Subcutaneous abdominal adipose tissue (tissue), 5 donors: ENCODE measurements at regions not wholly inside any gene's neighbourhood (a gene's known extent, or its start where the extent isn't known, plus 50 kb on each side); places are given as distances from the start of the nearest gene placed in this dataset.
A peak's percentile ranks its signal among the peaks of the same experiment; 100 is the strongest.

Source experiments
- H3K27ac ChIP-seq: one replicate; pipeline ENCODE4 v1.7.0; 2013; ENCODE audit warnings: low read depth, mild to moderate bottlenecking, inconsistent platforms, low read length, moderate library complexity
- H3K27me3 ChIP-seq, 5 donors: one replicate each; pipeline ENCODE4 v1.7.0; 2013; ENCODE audit warnings: low read length in 5 of 5, inconsistent platforms in 1 of 5; ENCODE audit not compliant: control insufficient read depth in 5 of 5, insufficient read depth in 4 of 5
- H3K36me3 ChIP-seq, 5 donors: one replicate each; pipeline ENCODE4 v1.7.0; 2013; ENCODE audit warnings: low read length in 5 of 5; ENCODE audit not compliant: control insufficient read depth in 5 of 5, insufficient read depth in 5 of 5
- H3K4me1 ChIP-seq, 5 donors: one replicate each; pipeline ENCODE4 v1.7.0; 2013; ENCODE audit warnings: low read length in 5 of 5, mild to moderate bottlenecking in 3 of 5, moderate library complexity in 1 of 5; ENCODE audit not compliant: control insufficient read depth in 5 of 5, insufficient read depth in 5 of 5
- H3K4me3 ChIP-seq, 5 donors: one replicate each; pipeline ENCODE4 v1.7.0; 2013; ENCODE audit warnings: low read length in 5 of 5, low read depth in 1 of 5
- H3K9ac ChIP-seq, 5 donors: one replicate each; pipeline ENCODE4 v1.7.0; 2013; ENCODE audit warnings: low read length in 5 of 5, mild to moderate bottlenecking in 4 of 5, moderate library complexity in 3 of 5
- H3K9me3 ChIP-seq, 5 donors: one replicate each; pipeline ENCODE4 v1.7.0; 2013; ENCODE audit warnings: low read length in 5 of 5; ENCODE audit not compliant: control insufficient read depth in 5 of 5
- donor health status: healthy.
- donor health status: healthy.
- donor health status: healthy.
- donor health status: healthy.
- donor health status: healthy.

- H3K36me3 ChIP-seq: no peaks in the 10 kb centered on the region
- H3K27ac ChIP-seq: peak overlapping the region; percentile 67
- H3K27me3 ChIP-seq: no peaks in the 10 kb centered on the region
- no peaks in the 10 kb centered on the region for H3K9me3 ChIP-seq
- no peak overlapping the region for H3K4me3 ChIP-seq
- peak overlapping the region in 1 of 5 donors; percentile 11 for H3K9ac ChIP-seq
- peaks cover 0 to 35% (median 16%) of the 10 kb centered on the region in 5 donors for H3K4me1 ChIP-seq
Measured at GRCh38 chr18:56139792-56140254, 498.6 kb downstream of the TXNL1 start.

GRCh38 chr18:56139372-56139771, 499.0 kb downstream of the TXNL1 start:
- H3K9me3 ChIP-seq: no peaks in the 10 kb centered on the region
- H3K9ac ChIP-seq: no peak overlapping the region
- no peak overlapping the region for H3K4me3 ChIP-seq
- H3K4me1 ChIP-seq: peaks cover 0 to 35% (median 16%) of the 10 kb centered on the region in 5 donors
- H3K27ac ChIP-seq: peak overlapping the region; percentile 67
- H3K36me3 ChIP-seq: no peaks in the 10 kb centered on the region
- H3K27me3 ChIP-seq: no peaks in the 10 kb centered on the region

- Histone ChIP-seq H3K36me3 (no peaks in the 10 kb centered on the region), H3K27me3 (no peaks in the 10 kb centered on the region), H3K4me1 (peaks cover 0 to 25% (median 16%) of the 10 kb centered on the region in 5 donors), H3K9ac (no peak overlapping the region), H3K27ac (no peak overlapping the region), H3K4me3 (no peak overlapping the region), H3K9me3 (no peaks in the 10 kb centered on the region)
Measured at GRCh38 chr18:56136105-56136504, 502.3 kb downstream of the TXNL1 start.

- no peaks in the 10 kb centered on the region for H3K9me3 ChIP-seq
- no peak overlapping the region for H3K4me3 ChIP-seq
- H3K27me3 ChIP-seq: no peaks in the 10 kb centered on the region
- H3K4me1 ChIP-seq: peaks cover 4 to 15% (median 12%) of the 10 kb centered on the region in 5 donors
- H3K9ac ChIP-seq: no peak overlapping the region
- no peaks in the 10 kb centered on the region for H3K36me3 ChIP-seq
- no peak overlapping the region for H3K27ac ChIP-seq
Measured at GRCh38 chr18:56130481-56130880, 507.9 kb downstream of the TXNL1 start.

GRCh38 chr18:56128153-56128791, 510.1 kb downstream of the TXNL1 start:
- Histone ChIP-seq H3K4me3 (no peak overlapping the region), H3K36me3 (no peaks in the 10 kb centered on the region), H3K4me1 (peaks cover 4 to 15% (median 12%) of the 10 kb centered on the region in 5 donors), H3K9me3 (no peaks in the 10 kb centered on the region), H3K27ac (no peak overlapping the region), H3K9ac (no peak overlapping the region), H3K27me3 (no peaks in the 10 kb centered on the region)

- Histone ChIP-seq H3K27me3 (no peaks in the 10 kb centered on the region), H3K4me1 (peaks cover 4 to 15% (median 12%) of the 10 kb centered on the region in 5 donors), H3K36me3 (no peaks in the 10 kb centered on the region), H3K27ac (no peak overlapping the region), H3K9ac (no peak overlapping the region), H3K9me3 (no peaks in the 10 kb centered on the region), H3K4me3 (no peak overlapping the region)
Measured at GRCh38 chr18:56127322-56128099, 510.9 kb downstream of the TXNL1 start.

- Histone ChIP-seq H3K9ac (no peak overlapping the region), H3K27ac (no peak overlapping the region), H3K4me1 (peaks cover 4 to 15% (median 12%) of the 10 kb centered on the region in 5 donors), H3K27me3 (no peaks in the 10 kb centered on the region), H3K36me3 (no peaks in the 10 kb centered on the region), H3K9me3 (no peaks in the 10 kb centered on the region), H3K4me3 (no peak overlapping the region)
Measured at GRCh38 chr18:56124186-56124585, 514.2 kb downstream of the TXNL1 start.

- Histone ChIP-seq H3K9ac (no peak overlapping the region), H3K36me3 (no peaks in the 10 kb centered on the region), H3K9me3 (no peaks in the 10 kb centered on the region), H3K4me3 (no peak overlapping the region), H3K4me1 (peaks cover 0 to 4% (median 0%) of the 10 kb centered on the region in 5 donors), H3K27me3 (no peaks in the 10 kb centered on the region), H3K27ac (no peak overlapping the region)
Measured at GRCh38 chr18:56121669-56122068, 516.7 kb downstream of the TXNL1 start.

- no peak overlapping the region for H3K27ac ChIP-seq
- no peaks in the 10 kb centered on the region for H3K27me3 ChIP-seq
- no peak overlapping the region for H3K4me3 ChIP-seq
- H3K36me3 ChIP-seq: no peaks in the 10 kb centered on the region
- peaks cover 0 to 4% (median 0%) of the 10 kb centered on the region in 5 donors for H3K4me1 ChIP-seq
- no peak overlapping the region for H3K9ac ChIP-seq
- no peaks in the 10 kb centered on the region for H3K9me3 ChIP-seq
Measured at GRCh38 chr18:56120782-56121181, 517.6 kb downstream of the TXNL1 start.

- peaks cover 0 to 4% (median 0%) of the 10 kb centered on the region in 5 donors for H3K4me1 ChIP-seq
- no peaks in the 10 kb centered on the region for H3K36me3 ChIP-seq
- no peak overlapping the region for H3K27ac ChIP-seq
- H3K9ac ChIP-seq: no peak overlapping the region
- H3K4me3 ChIP-seq: no peak overlapping the region
- H3K9me3 ChIP-seq: no peaks in the 10 kb centered on the region
- no peaks in the 10 kb centered on the region for H3K27me3 ChIP-seq
Measured at GRCh38 chr18:56119681-56120080, 518.7 kb downstream of the TXNL1 start.
